ENCODE measurements at regions not wholly inside any gene's neighbourhood (a gene's known extent, or its start where the extent isn't known, plus 50 kb on each side); places are given as distances from the start of the nearest gene placed in this dataset.

DNA sequence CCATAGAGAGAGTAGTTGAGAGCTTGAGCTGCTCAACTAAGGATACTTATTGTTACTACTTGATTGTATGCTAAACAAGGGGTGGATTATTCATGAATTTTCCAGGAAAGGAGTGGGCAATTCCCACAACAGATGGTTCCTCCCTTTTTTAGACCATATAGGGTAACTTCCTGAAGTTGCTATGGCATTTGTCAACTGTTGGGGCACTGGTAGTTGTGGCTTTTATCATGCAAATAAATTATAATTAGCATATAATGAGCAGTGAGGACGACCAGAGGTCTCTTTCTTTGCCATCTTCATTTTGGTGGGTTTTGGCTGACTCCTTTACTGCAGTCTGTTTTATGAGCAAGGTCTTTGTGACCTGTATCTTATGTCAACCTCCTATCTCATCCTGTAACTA is 1403.5 kb upstream of the PABPC4L start:
- no peak for DNase-seq (ENCODE audit: low read depth in 3 of 3, low spot score in 2 of 3)

DNA sequence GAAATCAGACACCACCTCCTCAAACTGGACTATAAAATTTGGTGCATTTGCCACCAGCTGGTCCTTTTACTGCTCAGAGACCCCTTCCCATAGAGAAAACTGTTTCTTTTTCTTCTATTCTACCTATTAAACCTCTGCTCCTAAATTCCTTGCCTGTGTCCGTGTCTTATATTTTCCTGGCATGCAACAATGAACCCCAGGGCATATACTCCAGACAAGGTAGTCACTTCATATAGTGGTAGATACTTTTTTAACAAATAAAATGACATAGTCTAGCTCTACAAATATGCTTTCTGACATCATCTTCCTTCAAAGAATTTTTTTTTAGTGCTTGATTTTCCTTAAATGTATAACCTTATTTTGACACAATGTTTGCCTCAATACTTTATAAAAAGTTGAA is 1402.9 kb upstream of the PABPC4L start:
- no peak for DNase-seq (ENCODE audit: low read depth in 3 of 3, low spot score in 2 of 3)

- DNase-seq (ENCODE audit: low read depth in 3 of 3, low spot score in 2 of 3) = no peak
These were observed 1399.8 kb upstream of the PABPC4L start for GRCh38 chr4:135601351-135601750.

DNA sequence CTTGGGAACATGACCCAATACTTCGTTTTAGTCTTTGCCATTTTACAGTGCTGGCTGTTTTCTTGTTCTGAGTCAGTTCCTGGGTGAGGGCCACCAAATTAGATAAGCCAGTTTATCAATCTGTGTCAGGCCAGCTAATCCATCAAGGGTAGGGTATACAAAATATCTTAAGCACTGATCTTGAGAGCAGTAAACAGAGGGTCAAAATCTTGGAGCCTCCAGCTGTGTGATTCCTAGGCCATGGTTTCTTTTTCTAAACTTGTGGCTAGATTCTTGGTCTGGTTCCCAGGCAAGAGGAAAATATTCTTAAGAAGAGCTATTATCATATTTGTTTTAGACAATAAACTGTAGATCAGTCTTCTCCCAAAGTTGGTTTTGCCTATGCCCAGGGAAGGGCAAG is 1396.6 kb upstream of the PABPC4L start:
- DNase-seq (ENCODE audit: low read depth in 3 of 3, low spot score in 2 of 3) = no peak

GRCh38 chr4:135594521-135594920 is 1392.9 kb upstream of the PABPC4L start:
- DNase-seq (ENCODE audit: low read depth in 3 of 3, low spot score in 2 of 3) = no peak

- no peak for DNase-seq (ENCODE audit: low read depth in 3 of 3, low spot score in 2 of 3)
These were observed 1373.5 kb upstream of the PABPC4L start for GRCh38 chr4:135575041-135575440.

DNA sequence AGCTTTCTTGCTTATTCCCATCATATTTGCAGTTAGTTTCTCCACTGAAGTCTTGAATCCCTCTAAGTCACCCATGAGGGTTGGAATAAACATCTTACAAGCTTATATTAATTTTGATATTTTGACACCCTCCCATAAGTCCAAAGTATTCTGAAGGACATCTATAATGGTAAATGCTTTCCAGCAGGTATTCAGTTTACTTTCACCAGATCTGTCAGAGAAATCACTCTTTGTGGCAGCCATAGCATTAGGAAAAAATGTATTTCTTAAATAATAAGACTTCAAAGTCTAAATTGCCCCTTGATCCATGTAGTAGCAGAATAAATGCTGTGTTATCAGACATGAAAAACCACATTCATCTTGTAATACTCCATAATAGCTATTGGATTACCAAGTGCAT is 1371.7 kb upstream of the PABPC4L start:
- no peak for DNase-seq (ENCODE audit: low read depth in 3 of 3, low spot score in 2 of 3)

DNA sequence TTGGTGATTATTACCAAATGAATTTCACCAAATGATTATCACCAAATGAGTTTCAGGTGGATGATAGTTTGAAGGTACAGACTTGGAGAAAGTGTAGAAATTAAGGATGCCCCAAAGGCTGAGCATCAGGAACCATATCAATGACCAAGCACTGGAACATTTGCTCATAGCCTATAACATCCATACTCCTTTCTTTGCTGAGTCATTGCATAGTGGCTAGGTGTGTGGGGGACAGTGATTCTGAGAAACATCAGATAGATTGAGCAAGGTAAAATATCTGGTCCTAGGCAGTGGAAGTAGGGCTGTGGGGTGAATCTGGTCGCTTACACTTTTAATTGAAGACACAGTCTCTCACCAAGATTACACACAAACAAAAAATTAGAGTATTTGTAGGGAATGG is 1362.5 kb upstream of the PABPC4L start:
- no peak for DNase-seq (ENCODE audit: low read depth in 3 of 3, low spot score in 2 of 3)

DNA sequence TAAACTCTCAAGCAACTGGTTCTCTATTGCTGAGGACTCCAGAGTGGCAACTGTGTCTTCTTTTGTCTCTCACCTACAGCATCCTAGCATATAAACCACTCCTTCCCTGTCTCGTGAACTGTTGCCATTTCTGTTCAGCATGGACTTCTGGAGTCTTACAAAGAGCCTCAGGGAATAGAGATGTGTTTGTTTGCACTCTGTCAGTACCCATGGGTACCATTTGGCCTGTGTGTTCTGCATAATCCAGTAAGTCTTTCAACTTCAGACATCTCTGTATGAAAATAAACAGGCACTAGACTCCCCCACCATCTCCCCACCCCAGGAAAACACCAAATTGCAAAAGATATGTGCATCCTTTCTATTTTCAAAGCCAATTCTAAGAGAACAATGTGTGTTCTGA is 1351.6 kb upstream of the PABPC4L start:
- no peak for DNase-seq (ENCODE audit: low read depth in 3 of 3, low spot score in 2 of 3)

GRCh38 chr4:135552131-135552530 is 1350.5 kb upstream of the PABPC4L start:
- DNase-seq (ENCODE audit: low read depth in 3 of 3, low spot score in 2 of 3) = no peak

DNA sequence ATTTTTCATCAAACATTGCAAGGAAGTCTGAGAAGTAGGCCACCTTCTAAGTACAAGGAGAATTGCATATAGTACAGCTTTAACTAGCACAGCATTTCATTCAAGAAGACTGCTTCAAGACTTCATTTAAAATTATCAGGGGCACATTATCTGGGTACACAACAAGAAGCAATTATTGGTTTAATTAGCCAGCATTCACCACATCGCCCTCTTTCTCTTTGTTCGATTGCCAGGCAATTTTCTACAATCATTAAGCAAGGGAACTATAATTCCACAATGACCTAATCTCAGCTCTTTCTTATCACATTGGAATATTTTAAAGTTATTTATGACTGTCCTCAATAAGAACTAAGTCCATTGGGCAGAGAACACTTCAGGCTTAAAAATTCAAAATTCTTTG is 1347.1 kb upstream of the PABPC4L start:
- no peak for DNase-seq (ENCODE audit: low read depth in 3 of 3, low spot score in 2 of 3)

DNA sequence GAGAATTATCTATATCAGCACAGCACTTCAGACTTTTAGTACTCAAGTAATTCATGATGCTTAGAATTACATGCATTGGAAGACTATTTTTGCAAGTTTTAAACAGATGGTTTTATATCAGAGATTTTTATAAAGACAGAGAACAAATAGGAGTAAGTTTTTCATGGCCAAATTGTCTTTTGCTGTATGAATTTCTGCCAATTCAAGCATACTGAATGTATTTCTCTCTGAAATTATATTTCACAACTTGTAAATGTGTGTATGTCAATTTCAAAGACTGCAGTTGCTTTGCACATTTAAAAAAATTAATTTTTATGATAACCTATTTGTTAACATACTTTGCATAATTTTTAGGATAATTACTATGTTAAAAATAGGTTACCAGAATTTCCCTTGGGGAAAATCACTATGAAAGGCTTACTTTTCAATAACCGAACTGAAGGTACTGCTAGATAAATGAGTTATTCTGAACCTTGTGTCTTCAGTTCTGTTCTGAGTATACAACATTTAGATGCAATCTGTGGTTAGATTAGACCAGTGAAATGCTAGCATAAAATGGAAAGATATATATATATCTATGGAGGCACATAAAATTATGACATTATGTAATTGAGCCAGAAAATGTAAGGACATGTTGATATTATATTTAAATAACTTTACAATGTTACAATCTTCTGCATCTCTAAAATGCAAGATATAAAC is 1344.2 kb upstream of the PABPC4L start:
- DNase-seq (ENCODE audit: low read depth in 3 of 3, low spot score in 2 of 3) = no peak

DNA sequence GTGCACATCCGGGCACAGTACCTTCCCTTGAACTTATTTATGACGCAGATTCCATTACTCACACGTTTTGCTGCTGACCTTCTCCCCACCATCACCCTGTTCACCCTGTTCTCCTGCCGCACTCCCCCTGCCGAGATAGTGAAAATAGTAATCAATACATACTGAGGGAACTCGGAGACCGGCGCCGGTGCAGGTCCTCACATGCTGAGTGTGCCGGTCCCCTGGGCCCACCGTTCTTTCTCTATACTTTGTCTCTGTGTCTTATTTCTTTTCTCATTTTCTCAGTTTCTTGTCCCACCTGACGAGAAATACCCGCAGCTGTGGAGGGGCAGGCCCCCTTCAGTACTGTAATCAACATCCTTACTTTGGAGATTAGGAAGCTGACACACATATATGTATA is 1337.1 kb upstream of the PABPC4L start:
- DNase-seq (ENCODE audit: low read depth in 3 of 3, low spot score in 2 of 3) = no peak

DNA sequence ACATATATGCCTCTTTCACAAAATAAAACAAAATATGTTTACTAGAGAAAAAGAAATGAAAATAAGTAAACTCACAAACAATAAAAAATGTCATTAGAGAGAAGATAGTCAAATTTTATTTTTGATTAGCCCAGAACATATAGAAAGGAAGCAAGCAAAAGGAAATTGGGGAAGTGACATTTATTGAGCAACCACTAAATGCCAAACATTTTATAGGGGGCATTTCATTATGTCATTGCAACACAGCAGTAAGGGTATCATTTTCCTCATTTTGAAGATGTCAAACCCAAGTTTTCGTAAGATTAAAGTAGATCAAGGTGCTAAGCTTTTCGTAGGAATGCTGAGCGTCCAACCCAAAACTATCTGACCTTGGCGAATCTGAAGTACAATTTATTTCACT is 1331.5 kb upstream of the PABPC4L start:
- no peak for DNase-seq (ENCODE audit: low read depth in 3 of 3, low spot score in 2 of 3)

DNA sequence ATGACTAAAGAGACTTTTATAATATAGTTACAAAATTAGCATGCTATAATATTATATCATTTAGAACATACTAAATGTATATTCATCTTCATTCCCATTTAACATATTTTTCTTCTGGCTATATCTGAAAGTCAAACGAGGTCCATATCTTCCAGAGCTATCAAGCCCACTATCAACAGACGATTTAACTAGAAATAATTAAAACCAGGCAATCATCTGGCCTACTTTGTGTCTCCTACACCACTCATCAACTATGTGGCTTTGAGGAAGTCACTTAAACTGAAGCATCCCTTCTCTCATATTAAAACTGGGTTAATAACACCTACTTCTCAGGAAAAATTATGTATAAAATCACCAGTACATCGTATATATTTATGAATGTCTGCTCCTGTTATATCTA is 1330.5 kb upstream of the PABPC4L start:
- DNase-seq (ENCODE audit: low read depth in 3 of 3, low spot score in 2 of 3) = no peak

GRCh38 chr4:135515295-135515694 is 1313.7 kb upstream of the PABPC4L start:
- no peak for DNase-seq (ENCODE audit: low read depth in 3 of 3, low spot score in 2 of 3)

DNA sequence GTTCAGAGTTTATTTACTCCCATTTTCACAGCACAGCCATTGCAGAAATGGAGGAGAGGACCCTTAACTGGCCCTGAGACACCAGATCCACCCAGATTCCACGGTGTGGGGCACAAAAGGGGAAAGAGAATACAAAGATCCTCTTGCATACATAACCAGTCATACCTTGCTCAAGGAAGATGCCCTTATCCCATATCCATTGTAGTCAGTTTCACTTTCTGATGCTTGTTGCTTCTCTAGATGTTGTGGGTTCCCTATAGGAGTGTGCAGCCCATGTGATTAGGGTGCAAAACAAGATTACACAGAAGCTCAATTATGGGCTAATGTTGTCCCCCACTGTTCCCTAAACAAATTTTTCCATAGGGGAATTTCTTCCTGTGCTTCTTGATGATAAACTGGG is 1309.0 kb upstream of the PABPC4L start:
- no peak for DNase-seq (ENCODE audit: low read depth in 3 of 3, low spot score in 2 of 3)

- DNase-seq (ENCODE audit: low read depth in 3 of 3, low spot score in 2 of 3) = no peak
These were observed 1306.6 kb upstream of the PABPC4L start for GRCh38 chr4:135508006-135508714.

DNA sequence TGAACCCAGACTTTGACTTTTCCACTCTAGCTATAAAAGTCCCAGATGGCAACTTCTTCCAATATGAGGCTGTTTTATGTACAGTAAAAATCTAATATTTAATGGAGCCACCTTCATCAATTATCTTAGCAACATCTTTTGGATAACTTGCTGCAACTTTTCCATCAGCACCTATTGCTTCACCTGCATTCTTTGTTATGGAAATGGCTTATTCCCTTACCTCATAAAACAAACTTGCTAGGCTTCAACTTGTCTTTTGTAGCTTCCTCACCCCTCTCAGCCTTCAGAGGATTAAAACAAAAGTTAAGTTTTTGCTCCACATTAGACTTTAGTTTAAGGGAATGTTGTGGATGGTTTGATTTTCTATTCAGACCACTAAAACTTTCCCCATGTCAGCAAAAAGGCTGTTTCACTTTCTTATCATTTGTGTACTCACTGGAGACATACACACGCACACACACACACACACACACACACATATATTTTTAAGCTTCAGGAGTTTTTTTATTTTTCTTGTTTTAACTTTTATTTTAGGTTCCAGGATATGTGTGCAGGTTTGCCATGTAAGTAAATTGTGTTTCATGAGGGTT is 1296.1 kb upstream of the PABPC4L start:
- no peak for DNase-seq (ENCODE audit: low read depth in 3 of 3, low spot score in 2 of 3)

DNA sequence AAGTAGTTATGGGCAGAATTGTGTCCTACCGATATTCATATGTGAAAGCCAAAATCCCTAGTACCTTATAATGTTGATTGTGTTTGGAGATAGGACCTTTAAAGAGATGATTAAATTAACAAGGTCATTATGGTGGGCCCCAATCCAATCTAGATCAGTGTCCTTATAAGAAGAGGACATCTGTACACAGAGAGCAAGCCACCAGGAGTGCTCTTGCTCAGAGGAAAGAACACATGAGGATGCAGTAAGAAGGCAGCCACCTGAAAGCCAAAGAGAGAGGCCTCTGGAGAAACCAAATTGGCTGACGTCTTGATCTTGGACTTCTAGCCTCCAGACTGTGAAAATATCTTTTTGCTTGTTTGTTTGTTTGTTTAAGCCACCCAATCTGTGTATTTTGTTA is 1290.8 kb upstream of the PABPC4L start:
- no peak for DNase-seq (ENCODE audit: low read depth in 3 of 3, low spot score in 2 of 3)

GRCh38 chr4:135485371-135485770 is 1283.8 kb upstream of the PABPC4L start:
- no peak for DNase-seq (ENCODE audit: low read depth in 3 of 3, low spot score in 2 of 3)

- no peak for DNase-seq (ENCODE audit: low read depth in 3 of 3, low spot score in 2 of 3)
These were observed 1274.7 kb upstream of the PABPC4L start for GRCh38 chr4:135476272-135476671.

All from right renal cortex interstitium (tissue), 3 donors.